A673 (cell line): ENCODE measurements at regions not wholly inside any gene's neighbourhood (a gene's known extent, or its start where the extent isn't known, plus 50 kb on each side); places are given as distances from the start of the nearest gene placed in this dataset.
A peak's percentile ranks its signal among the peaks of the same experiment; 100 is the strongest.

Experiments used
- BruUV-seq: library from RNA; stranded (reverse); fragments of 400-500 nt; replicated peaks from 2 replicates; lab custom pipeline; 2021; lab: Mats Ljungman, UMichigan
- CTCF ChIA-PET: fragments of 300-600 bp; sonication (Branson Sonifier 250); formaldehyde crosslinking; loops from one replicate; lab custom pipeline; 2022; ENCODE audit warnings: antibody characterized with exemption; lab: Charles Lee
- POLR2A ChIA-PET: fragments of 300-600 bp; sonication (Branson Sonifier 250); formaldehyde crosslinking; loops from one replicate; lab custom pipeline; 2022; ENCODE audit warnings: antibody characterized with exemption; ENCODE audit not compliant: low non-redundant PET; lab: Charles Lee
- DNase-seq: peaks from one replicate; pipeline ENCODE4 v3.0.0-alpha.2; 2015; ENCODE audit warnings: low spot score
- H3K27ac ChIP-seq: fragments of 200-600 bp; sonication (generic); 2 replicates; pipeline ENCODE4 v1.5.1; 2016; ENCODE audit warnings: mixed run types, low read depth, mild to moderate bottlenecking, mixed read lengths, antibody characterized with exemption, low read length; ENCODE audit not compliant: poor library complexity, severe bottlenecking
- H3K27me3 ChIP-seq: fragments of 200-600 bp; sonication (generic); replicated peaks from 2 replicates; pipeline ENCODE4 v1.6.1; 2017; ENCODE audit warnings: mixed run types, low read depth, mild to moderate bottlenecking, mixed read lengths, antibody characterized with exemption, low read length; ENCODE audit not compliant: insufficient read depth, poor library complexity
- H3K36me3 ChIP-seq: fragments of 200-600 bp; sonication (generic); 2 replicates; pipeline ENCODE4 v1.6.1; 2016; ENCODE audit warnings: mixed run types, mild to moderate bottlenecking, mixed read lengths, antibody characterized with exemption, low read length; ENCODE audit not compliant: insufficient read depth, poor library complexity, severe bottlenecking
- H3K4me1 ChIP-seq: fragments of 200-600 bp; sonication (generic); 2 replicates; pipeline ENCODE4 v1.6.1; 2017; ENCODE audit warnings: mixed run types, mild to moderate bottlenecking, mixed read lengths, antibody characterized with exemption, low read length; ENCODE audit not compliant: insufficient read depth, poor library complexity, severe bottlenecking
- H3K4me3 ChIP-seq: fragments of 200-600 bp; sonication (generic); 2 replicates; pipeline ENCODE4 v1.5.1; 2016; ENCODE audit warnings: low read depth, mixed run types, mild to moderate bottlenecking, mixed read lengths, low read length; ENCODE audit not compliant: poor library complexity, severe bottlenecking
- H3K9me3 ChIP-seq: fragments of 200-600 bp; sonication (generic); 2 replicates; pipeline ENCODE4 v1.6.1; 2016; ENCODE audit warnings: mixed run types, low read depth, mild to moderate bottlenecking, mixed read lengths, antibody characterized with exemption, low read length; ENCODE audit not compliant: poor library complexity, severe bottlenecking
- CTCF ChIP-seq: fragments of 300-800, 200-600 bp; sonication (generic); conservative IDR thresholded peaks from 2 replicates; pipeline ENCODE4 v1.5.1; 2017; ENCODE audit warnings: low read depth, mild to moderate bottlenecking, antibody characterized with exemption, low read length, moderate library complexity, mixed read lengths
- EZH2 ChIP-seq: fragments of 200-600 bp; sonication (generic); IDR thresholded peaks from 2 replicates; pipeline ENCODE4 v1.6.1; 2017; ENCODE audit warnings: borderline replicate concordance, low read depth, mild to moderate bottlenecking, mixed read lengths, antibody characterized with exemption, low read length; ENCODE audit not compliant: poor library complexity, severe bottlenecking
- intact Hi-C: fragments of 100-400 bp; cut with micrococcal nuclease; formaldehyde crosslinking; loops from one replicate; pipeline ENCODE4 v1.10.0; 2022; ENCODE audit not compliant: unreplicated experiment

- ChIA-PET CTCF (no interaction called here), POLR2A (interaction anchor here (0.5 kb wide), 1 partner anchor 73 kb away, joined by 5 read pairs; no protein-coding TSS in a partner anchor)
- Histone ChIP-seq H3K9me3 (no peaks in the 10 kb centered on the region), H3K36me3 (no peaks in the 10 kb centered on the region), H3K27ac (no peak overlapping the region), H3K4me1 (peaks cover 31% of the 10 kb centered on the region), H3K27me3 (peaks cover 8% of the 10 kb centered on the region), H3K4me3 (no peak overlapping the region)
- BruUV-seq: no TSS peak
- DNase-seq: peak; percentile 87
- intact Hi-C loops: no loop called here
- TF ChIP-seq CTCF (no peak), EZH2 (no peak)
Observed at GRCh38 chr12:98053202-98053601, 462.2 kb upstream of the TMPO start.

DNA sequence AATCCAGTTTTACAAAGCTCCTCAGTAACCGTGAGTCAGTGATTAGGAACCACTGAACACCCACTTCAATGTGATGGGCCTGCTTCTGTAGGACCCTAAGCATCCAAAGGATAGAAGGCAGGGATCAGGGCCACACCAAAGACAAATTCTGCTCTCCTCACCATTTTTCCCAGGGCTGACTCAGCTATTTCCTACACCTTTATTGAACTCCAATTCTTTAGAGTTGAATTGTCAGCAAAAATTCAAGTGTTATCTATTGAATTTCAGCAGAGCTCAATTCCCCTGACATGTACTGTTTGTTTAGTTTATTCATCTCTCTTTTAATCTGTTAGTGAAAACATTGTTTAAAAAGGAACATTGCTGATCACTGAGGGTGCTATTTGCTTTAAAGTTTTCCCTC is 457.7 kb upstream of the TMPO start:
- no TSS peak for BruUV-seq
- Histone ChIP-seq H3K27ac (no peak overlapping the region), H3K9me3 (no peaks in the 10 kb centered on the region), H3K27me3 (peaks cover 22% of the 10 kb centered on the region), H3K36me3 (no peaks in the 10 kb centered on the region), H3K4me1 (peaks cover 13% of the 10 kb centered on the region), H3K4me3 (no peak overlapping the region)
- intact Hi-C loops: no loop called here
- TF ChIP-seq EZH2: no peak
- no peak for TF ChIP-seq CTCF
- ChIA-PET CTCF (no interaction called here), POLR2A (no interaction called here)
- DNase-seq: no peak

GRCh38 chr12:98058213-98058612 is 457.2 kb upstream of the TMPO start:
- Histone ChIP-seq H3K27me3 (peaks cover 25% of the 10 kb centered on the region), H3K4me1 (peaks cover 9% of the 10 kb centered on the region), H3K36me3 (no peaks in the 10 kb centered on the region), H3K4me3 (no peak overlapping the region), H3K9me3 (no peaks in the 10 kb centered on the region), H3K27ac (no peak overlapping the region)
- ChIA-PET CTCF (no interaction called here), POLR2A (no interaction called here)
- intact Hi-C loops: no loop called here
- TF ChIP-seq CTCF: no peak
- no peak for TF ChIP-seq EZH2
- DNase-seq: no peak
- BruUV-seq: no TSS peak
